Adrenal gland (tissue), 9 donors: ENCODE measurements at regions not wholly inside any gene's neighbourhood (a gene's known extent, or its start where the extent isn't known, plus 50 kb on each side); places are given as distances from the start of the nearest gene placed in this dataset.

Experiments
- DNase-seq, 7 donors: peaks; one replicate each; pipeline ENCODE4 v3.0.0-alpha.2; 2019 to 2020
- H3K27ac ChIP-seq, 5 donors: fragments of 200-600 bp; sonication (generic) in 4 of 5; 1 replicate in 3 of 5; 2 replicates in 2 of 5; pipeline versions ENCODE4 v1.5.1 to v1.8.0; 2016 to 2020; ENCODE audit warnings: mild to moderate bottlenecking in 1 of 5
- H3K27me3 ChIP-seq: fragments of 200-600 bp; 2 replicates; pipeline ENCODE4 v1.8.0; 2021
- H3K36me3 ChIP-seq, 2 donors: fragments of 200-600 bp; replicated peaks in 1 of 2; 1 replicate in 1 of 2; 2 replicates in 1 of 2; pipeline versions ENCODE4 v1.5.1 to v1.8.0; 2018 to 2022
- H3K4me1 ChIP-seq, 2 donors: fragments of 200-600 bp; replicated peaks in 1 of 2; 1 replicate in 1 of 2; 2 replicates in 1 of 2; pipeline versions ENCODE4 v1.5.1 to v1.8.0; 2018 to 2021
- H3K4me3 ChIP-seq, 4 donors: fragments of 200-600 bp; sonication (generic) in 3 of 4; one replicate each; pipeline ENCODE4 v1.5.1; 2016 to 2018
- H3K9me3 ChIP-seq, 3 donors: fragments of 200-600 bp; sonication (generic) in 1 of 3; replicated peaks in 1 of 3; 1 replicate in 2 of 3; 2 replicates in 1 of 3; pipeline versions ENCODE4 v1.5.1 to v1.8.0; 2016 to 2021
- POLR2A ChIP-seq, 2 donors: fragments of 450-650 bp; IDR thresholded peaks; one replicate each; pipeline ENCODE4 v1.6.1; 2017; ENCODE audit warnings: antibody characterized with exemption in 2 of 2, mild to moderate bottlenecking in 2 of 2, moderate library complexity in 1 of 2
- WGBS, 4 donors: extraction: QIAGEN DNeasy Blood & Tissue Kit in 2 of 4; methylation state at CpG; one replicate each; pipeline versions ENCODE4 v1.1.5 to v1.1.7; 2013 to 2017; 5-methylcytosine and 5-hydroxymethylcytosine counted together
- intact Hi-C, 2 donors: fragments of 100-400 bp; cut with DNase I; formaldehyde crosslinking; loops; one replicate each; pipeline versions ENCODE4 v1.14.1 to v1.15.0; 2022 to 2023
- TF ChIP-seq, protein P1 (sequence below), 6 experiments: fragments of 450-650 bp in 4 of 6; fragments of 200-600 bp in 2 of 6; sonication (generic) in 1 of 6; IDR thresholded peaks; 1 replicate in 5 of 6; 2 replicates in 1 of 6; pipeline versions ENCODE4 v1.5.1 to v1.8.0; 2016 to 2021; ENCODE audit warnings: antibody characterized with exemption in 6 of 6, mild to moderate bottlenecking in 2 of 6, moderate library complexity in 1 of 6
- donor health status: healthy with polysubstance abuse.
- donor health status: Bipolar disorder and iron deficiency.
- donor health status: DM: yes; HTN: yes; CAD: no.
- donor health status: DM: no; HTN: no; CAD: no.
- donor health status: DM: no; HTN: no; CAD: no.

DNA sequence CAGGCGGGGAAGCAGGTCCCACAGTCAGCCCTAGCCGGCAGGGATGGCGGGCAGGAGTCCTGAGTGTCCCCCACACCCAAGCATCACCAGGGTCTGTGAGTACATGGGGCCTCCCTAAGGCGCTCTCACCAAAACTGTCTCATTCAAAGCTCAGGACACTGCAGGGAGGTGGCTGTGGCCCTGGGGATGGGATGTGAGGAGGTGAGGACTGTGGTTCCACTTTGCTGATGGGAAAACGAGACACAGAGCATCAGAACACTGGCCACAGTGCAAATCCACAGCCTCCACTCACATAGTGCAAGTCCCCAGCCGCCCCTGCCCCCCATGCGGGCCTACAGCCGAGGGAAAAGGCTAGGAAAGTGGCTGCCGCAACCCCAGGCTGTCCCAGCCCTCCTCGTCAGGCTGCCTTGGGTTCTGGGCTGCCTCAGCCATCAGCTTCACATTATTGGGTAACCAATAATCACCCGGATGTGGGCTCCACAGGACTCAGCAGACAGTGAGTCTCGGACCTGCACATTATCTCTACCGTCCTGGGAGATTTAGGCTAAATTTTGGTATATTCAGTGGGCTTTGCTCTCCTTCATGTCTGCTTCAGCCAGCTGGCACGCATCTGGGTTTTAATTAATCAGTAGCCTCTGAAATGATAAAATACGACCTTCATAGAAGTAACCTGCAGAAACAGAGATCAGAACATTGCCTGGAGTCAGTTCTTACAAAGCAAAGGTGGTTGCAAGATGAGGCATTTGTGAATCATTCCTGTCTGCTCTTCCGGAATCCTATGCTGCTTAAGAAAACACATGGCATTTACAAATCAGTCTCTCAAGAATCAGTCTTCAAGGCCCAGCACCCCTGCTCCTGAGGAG lies 77.0 kb downstream of the SOX1 start:
- Histone ChIP-seq H3K36me3 (no peaks in the 10 kb centered on the region), H3K4me1 (no peaks in the 10 kb centered on the region), H3K27ac (no peak overlapping the region), H3K4me3 (no peak overlapping the region), H3K27me3 (no peaks in the 10 kb centered on the region), H3K9me3 (no peaks in the 10 kb centered on the region)
- DNase-seq: no peak
- intact Hi-C loops: no loop called here
- TF ChIP-seq, protein P1, sequence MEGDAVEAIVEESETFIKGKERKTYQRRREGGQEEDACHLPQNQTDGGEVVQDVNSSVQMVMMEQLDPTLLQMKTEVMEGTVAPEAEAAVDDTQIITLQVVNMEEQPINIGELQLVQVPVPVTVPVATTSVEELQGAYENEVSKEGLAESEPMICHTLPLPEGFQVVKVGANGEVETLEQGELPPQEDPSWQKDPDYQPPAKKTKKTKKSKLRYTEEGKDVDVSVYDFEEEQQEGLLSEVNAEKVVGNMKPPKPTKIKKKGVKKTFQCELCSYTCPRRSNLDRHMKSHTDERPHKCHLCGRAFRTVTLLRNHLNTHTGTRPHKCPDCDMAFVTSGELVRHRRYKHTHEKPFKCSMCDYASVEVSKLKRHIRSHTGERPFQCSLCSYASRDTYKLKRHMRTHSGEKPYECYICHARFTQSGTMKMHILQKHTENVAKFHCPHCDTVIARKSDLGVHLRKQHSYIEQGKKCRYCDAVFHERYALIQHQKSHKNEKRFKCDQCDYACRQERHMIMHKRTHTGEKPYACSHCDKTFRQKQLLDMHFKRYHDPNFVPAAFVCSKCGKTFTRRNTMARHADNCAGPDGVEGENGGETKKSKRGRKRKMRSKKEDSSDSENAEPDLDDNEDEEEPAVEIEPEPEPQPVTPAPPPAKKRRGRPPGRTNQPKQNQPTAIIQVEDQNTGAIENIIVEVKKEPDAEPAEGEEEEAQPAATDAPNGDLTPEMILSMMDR (IDR thresholded peaks at IDR 0.05): no peak
- no peak for TF ChIP-seq POLR2A (IDR thresholded peaks at IDR 0.05)
- WGBS, 4 donors: 55 to 71% (median 67%) methylated on average over 5 to 16 of the region's 16 CpGs

DNA sequence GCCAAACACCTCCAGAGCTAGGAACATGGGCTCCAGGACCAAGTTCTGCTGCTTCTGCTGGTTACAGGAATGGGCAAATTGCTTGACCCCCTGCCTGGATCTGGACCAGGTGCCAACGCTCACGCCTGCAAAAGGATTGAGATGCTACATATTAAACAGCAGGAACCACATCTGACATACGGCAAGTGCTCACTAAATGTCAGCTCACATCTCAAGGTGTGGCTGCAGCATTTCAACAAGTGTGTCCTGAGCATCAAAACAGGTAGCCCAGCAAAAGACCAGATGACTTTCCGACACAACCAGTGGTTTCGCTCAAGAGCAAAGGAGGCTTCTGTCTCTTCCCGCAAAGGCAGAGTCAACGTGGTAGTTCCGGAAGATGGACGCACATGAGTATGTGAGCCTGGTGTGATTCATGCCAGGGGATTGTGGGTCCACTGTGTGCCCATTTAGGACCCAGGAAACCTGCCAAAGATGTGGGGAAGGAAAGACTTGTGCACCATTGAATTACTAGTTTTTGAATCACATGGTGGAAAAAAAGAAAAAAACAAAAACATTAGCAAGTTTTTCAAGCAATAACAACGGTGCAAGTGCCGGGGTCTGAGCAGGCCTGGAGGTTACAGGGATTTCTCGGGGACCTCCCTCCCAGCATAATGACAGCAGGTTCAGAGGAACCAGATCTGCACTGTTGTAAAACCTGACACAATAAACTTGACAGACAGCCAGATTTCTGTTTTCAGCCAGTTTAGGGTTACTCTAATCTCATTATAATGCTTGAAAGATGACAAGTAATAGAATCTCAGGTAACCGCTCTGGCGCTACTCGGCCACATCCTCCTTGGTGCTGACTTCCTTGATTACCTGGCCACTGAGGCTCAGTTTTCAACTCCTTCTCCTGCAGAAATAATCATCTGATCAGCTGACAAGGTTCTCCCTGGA lies 77.9 kb downstream of the SOX1 start:
- H3K4me1 ChIP-seq: no peaks in the 10 kb centered on the region
- no peak for TF ChIP-seq POLR2A (IDR thresholded peaks at IDR 0.05)
- TF ChIP-seq, protein P1 (IDR thresholded peaks at IDR 0.05): no peak
- DNase-seq: no peak
- H3K36me3 ChIP-seq: no peaks in the 10 kb centered on the region
- intact Hi-C loops: no loop called here
- no peak overlapping the region for H3K27ac ChIP-seq
- 73 to 77% (median 75%) methylated on average over 12 to 15 of the region's 15 CpGs for WGBS, 4 donors
- no peak overlapping the region for H3K4me3 ChIP-seq
- no peaks in the 10 kb centered on the region for H3K27me3 ChIP-seq
- H3K9me3 ChIP-seq: no peaks in the 10 kb centered on the region

DNA sequence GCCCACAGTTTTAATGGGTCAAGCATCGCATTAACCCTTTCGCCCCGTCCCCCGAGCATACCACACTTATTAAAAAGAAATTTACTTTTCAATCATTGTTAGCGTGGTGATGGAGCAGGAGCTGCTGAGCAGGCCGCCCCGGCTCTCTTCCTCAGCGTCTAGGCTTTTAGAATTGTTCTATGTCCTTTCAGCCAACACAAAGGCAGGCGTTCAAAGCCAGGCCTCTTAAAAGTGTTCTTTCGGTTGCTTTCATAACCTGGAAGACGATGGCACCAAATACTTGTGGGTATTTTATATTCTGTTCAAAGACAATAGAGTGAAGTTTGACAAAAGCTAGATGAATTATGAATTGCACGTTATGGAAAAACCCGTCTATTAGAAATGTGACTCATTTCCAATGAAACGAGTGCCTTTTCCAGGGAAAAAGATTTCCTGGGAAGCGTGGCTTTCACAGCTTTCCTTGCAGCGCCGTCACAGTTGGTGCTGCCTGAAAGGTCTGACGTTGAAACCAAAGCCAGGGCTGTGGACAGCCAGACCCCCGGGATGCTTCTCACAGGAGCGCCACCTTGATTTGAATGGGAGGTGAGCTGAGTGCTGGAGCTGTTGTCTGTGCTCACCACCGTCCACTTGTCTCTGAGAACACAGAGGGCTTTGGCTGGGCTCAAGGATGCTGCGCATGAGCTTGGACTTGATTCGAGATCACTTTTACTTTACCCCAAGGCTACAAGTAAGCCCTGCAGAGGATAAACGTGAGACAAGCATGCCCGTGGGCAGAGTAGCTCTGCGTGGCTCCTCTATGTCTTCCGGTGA lies 78.8 kb downstream of the SOX1 start:
- 77 to 86% (median 81%) methylated on average over 17 to 27 of the region's 27 CpGs for WGBS, 4 donors
- no peaks in the 10 kb centered on the region for H3K27me3 ChIP-seq
- TF ChIP-seq POLR2A (IDR thresholded peaks at IDR 0.05): no peak
- TF ChIP-seq, protein P1 (IDR thresholded peaks at IDR 0.05): no peak
- no peaks in the 10 kb centered on the region for H3K9me3 ChIP-seq
- no peaks in the 10 kb centered on the region for H3K36me3 ChIP-seq
- intact Hi-C loops: no loop called here
- H3K4me3 ChIP-seq: no peak overlapping the region
- H3K27ac ChIP-seq: no peak overlapping the region
- no peaks in the 10 kb centered on the region for H3K4me1 ChIP-seq
- no peak for DNase-seq
